HCT116 (cell line): ENCODE measurements at regions not wholly inside any gene's neighbourhood (a gene's known extent, or its start where the extent isn't known, plus 50 kb on each side); places are given as distances from the start of the nearest gene placed in this dataset.

Experiments used
- ATAC-seq: fragments of 200-7000 bp; cut with Tn5 transposase; 2 replicates; pipeline ENCODE4 v1.9.1; 2020; ENCODE audit warnings: mild to moderate bottlenecking, moderate library complexity
- BruUV-seq: library from RNA; stranded (reverse); fragments of 400-500 nt; replicated peaks from 2 replicates; lab custom pipeline; 2021; lab: Mats Ljungman, UMichigan
- CTCF ChIA-PET: fragments of 300-600 bp; sonication (Branson Sonifier 250); formaldehyde crosslinking; loops from one replicate; lab custom pipeline; 2021; ENCODE audit warnings: antibody characterized with exemption; lab: Charles Lee
- POLR2A ChIA-PET: fragments of 300-600, 350-600 bp; sonication (Branson Sonifier 250); formaldehyde crosslinking; loops from one replicate; lab custom pipeline; 2021; ENCODE audit warnings: antibody characterized with exemption; lab: Charles Lee
- RAD21 ChIA-PET, 2 experiments: fragments of 300-600 bp; sonication (Branson Sonifier 250); formaldehyde crosslinking; loops; one replicate each; lab custom pipeline; 2023; ENCODE audit warnings: low total read pairs in 2 of 2; ENCODE audit not compliant: uncharacterized antibody in 2 of 2, unreplicated experiment in 2 of 2, low non-redundant PET in 1 of 2; lab: Charles Lee
- DNase-seq: peaks from one replicate; pipeline ENCODE4 v3.0.0-alpha.2; 2010; ENCODE audit warnings: low read depth, low spot score
- H2AFZ ChIP-seq: fragments of 200-600 bp; shearing (Covaris generic), sonication (generic); 2 replicates; pipeline ENCODE4 v1.6.1; 2017; ENCODE audit warnings: low read depth, mixed run types, mixed read lengths, antibody characterized with exemption, low read length; ENCODE audit not compliant: poor library complexity, severe bottlenecking
- H3K27ac ChIP-seq: 2 replicates; pipeline ENCODE4 v1.5.1; 2012; ENCODE audit warnings: low read depth, low read length
- H3K27me3 ChIP-seq: fragments of 200-600 bp; sonication (generic); 2 replicates; pipeline ENCODE4 v1.6.1; 2016; ENCODE audit warnings: mixed run types, low read length, mixed read lengths; ENCODE audit not compliant: insufficient read depth
- H3K36me3 ChIP-seq, 2 experiments: fragments of 200-500 bp in 1 of 2; fragments of 200-600 bp in 1 of 2; sonication (Bioruptor generic) in 1 of 2; sonication (generic) in 1 of 2; 2 replicates each; pipeline versions ENCODE4 v1.5.1 to v1.6.1; 2014 to 2016; ENCODE audit warnings: low read length in 2 of 2, inconsistent platforms in 1 of 2, mixed read lengths in 1 of 2, mixed run types in 1 of 2; ENCODE audit not compliant: insufficient read depth in 2 of 2, control insufficient read depth in 1 of 2
- H3K4me1 ChIP-seq, 2 experiments: fragments of 200-600 bp in 1 of 2; sonication (generic) in 1 of 2; 2 replicates each; pipeline versions ENCODE4 v1.5.1 to v1.6.1; 2012 to 2017; ENCODE audit warnings: low read length in 2 of 2, inconsistent platforms in 1 of 2, mild to moderate bottlenecking in 1 of 2, mixed read lengths in 1 of 2, mixed run types in 1 of 2, moderate library complexity in 1 of 2; ENCODE audit not compliant: insufficient read depth in 2 of 2, control insufficient read depth in 1 of 2
- H3K4me2 ChIP-seq: fragments of 200-600 bp; sonication (generic); 2 replicates; pipeline ENCODE4 v1.6.1; 2017; ENCODE audit warnings: mixed run types, low read length, mixed read lengths
- H3K4me3 ChIP-seq, 2 experiments: fragments of 200-600 bp in 1 of 2; sonication (generic) in 1 of 2; replicated peaks in 1 of 2; 2 replicates each; pipeline ENCODE4 v1.5.1; 2011 to 2016; ENCODE audit warnings: low read length in 2 of 2, control low read depth in 1 of 2, low read depth in 1 of 2, mild to moderate bottlenecking in 1 of 2, mixed read lengths in 1 of 2, mixed run types in 1 of 2
- H3K79me2 ChIP-seq: fragments of 200-600 bp; sonication (generic); 2 replicates; pipeline ENCODE4 v1.6.1; 2017; ENCODE audit warnings: mild to moderate bottlenecking, mixed run types, low read length, moderate library complexity, mixed read lengths; ENCODE audit not compliant: insufficient read depth
- H3K9ac ChIP-seq: fragments of 200-600 bp; sonication (generic); 2 replicates; pipeline ENCODE4 v1.6.1; 2016; ENCODE audit warnings: low read length, mixed read lengths
- H3K9me2 ChIP-seq: fragments of 200-600 bp; sonication (generic), shearing (Covaris generic); 2 replicates; pipeline ENCODE4 v1.6.1; 2017; ENCODE audit warnings: mixed run types, mild to moderate bottlenecking, moderate library complexity; ENCODE audit not compliant: insufficient read depth
- H3K9me3 ChIP-seq, 2 experiments: fragments of 200-500 bp in 1 of 2; fragments of 200-600 bp in 1 of 2; sonication (Bioruptor generic) in 1 of 2; sonication (generic) in 1 of 2; 2 replicates each; pipeline ENCODE4 v1.6.1; 2014 to 2017; ENCODE audit warnings: low read length in 2 of 2, mixed read lengths in 2 of 2, inconsistent platforms in 1 of 2, low read depth in 1 of 2, mild to moderate bottlenecking in 1 of 2, mixed run types in 1 of 2, moderate library complexity in 1 of 2; ENCODE audit not compliant: control insufficient read depth in 1 of 2, insufficient read depth in 1 of 2
- H4K20me1 ChIP-seq: fragments of 200-600 bp; sonication (generic), shearing (Covaris generic); 2 replicates; pipeline ENCODE4 v1.6.1; 2017; ENCODE audit warnings: mixed run types, mild to moderate bottlenecking, moderate library complexity; ENCODE audit not compliant: insufficient read depth
- CTCF ChIP-seq, 3 experiments: fragments of 200-600 bp in 1 of 3; sonication (generic) in 1 of 3; IDR thresholded peaks in 2 of 3; conservative IDR thresholded peaks in 1 of 3; 2 replicates each; pipeline ENCODE4 v1.5.1; 2012 to 2017; ENCODE audit warnings: low read depth in 2 of 3, low read length in 2 of 3, antibody characterized with exemption in 1 of 3, borderline replicate concordance in 1 of 3, control low read depth in 1 of 3, mild to moderate bottlenecking in 1 of 3, mixed read lengths in 1 of 3, mixed run types in 1 of 3, moderate library complexity in 1 of 3; ENCODE audit not compliant: insufficient read depth in 1 of 3
- EGR1 ChIP-seq: IDR thresholded peaks from 2 replicates; pipeline ENCODE4 v1.6.1; 2012; ENCODE audit warnings: low read depth
- ELF1 ChIP-seq: IDR thresholded peaks from 2 replicates; pipeline ENCODE4 v1.6.1; 2012; ENCODE audit warnings: low read depth, borderline replicate concordance
- EZH2 ChIP-seq: fragments of 200-600 bp; sonication (generic); IDR thresholded peaks from 2 replicates; pipeline ENCODE4 v1.6.1; 2017; ENCODE audit warnings: antibody characterized with exemption, mixed run types
- EZH2phosphoT487 ChIP-seq: fragments of 200-600 bp; IDR thresholded peaks from 2 replicates; pipeline ENCODE4 v1.6.1; 2018; ENCODE audit warnings: antibody characterized with exemption, borderline replicate concordance
- JUND ChIP-seq: IDR thresholded peaks from 2 replicates; pipeline ENCODE4 v1.6.1; 2012
- POLR2A ChIP-seq: IDR thresholded peaks from 2 replicates; pipeline ENCODE4 v1.7.0; 2011; ENCODE audit warnings: borderline replicate concordance; ENCODE audit not compliant: insufficient read depth, insufficient read length; ENCODE audit errors: extremely low read depth
- POLR2AphosphoS5 ChIP-seq: IDR thresholded peaks from 2 replicates; pipeline ENCODE4 v1.6.1; 2011; ENCODE audit warnings: mild to moderate bottlenecking, low read depth, low read length, moderate library complexity
- RAD21 ChIP-seq: IDR thresholded peaks from 2 replicates; pipeline ENCODE4 v1.6.1; 2012; ENCODE audit warnings: low read depth, mild to moderate bottlenecking
- SIN3A ChIP-seq: IDR thresholded peaks from 2 replicates; pipeline ENCODE4 v1.6.1; 2012; ENCODE audit warnings: low read depth
- SRF ChIP-seq: IDR thresholded peaks from 2 replicates; pipeline ENCODE4 v1.6.1; 2012; ENCODE audit warnings: low read depth
- TCF7L2 ChIP-seq: IDR thresholded peaks from 2 replicates; pipeline ENCODE4 v1.7.0; 2011; ENCODE audit warnings: borderline replicate concordance, inconsistent platforms; ENCODE audit not compliant: insufficient read depth, insufficient read length; ENCODE audit errors: extremely low read depth
- ZNF274 ChIP-seq: fragments of 200-500 bp; sonication (Bioruptor generic); IDR thresholded peaks from 2 replicates; pipeline ENCODE4 v1.6.1; 2014; ENCODE audit warnings: mild to moderate bottlenecking, low read depth, low read length, inconsistent platforms
- intact Hi-C: fragments of 100-400 bp; cut with micrococcal nuclease; formaldehyde crosslinking; loops from 2 replicates; pipeline ENCODE4 v1.10.0; 2022
- TF ChIP-seq, protein P1 (sequence below): IDR thresholded peaks from 2 replicates; pipeline ENCODE4 v1.6.1; 2011; ENCODE audit warnings: mild to moderate bottlenecking, low read length, moderate library complexity; ENCODE audit not compliant: insufficient replicate concordance; ENCODE audit errors: extremely low read depth
- TF ChIP-seq, protein P2 (sequence below): IDR thresholded peaks from 2 replicates; pipeline ENCODE4 v1.6.1; 2012
- TF ChIP-seq, protein P3 (sequence below): IDR thresholded peaks from 2 replicates; pipeline ENCODE4 v1.6.1; 2012

- TF ChIP-seq CTCF (IDR thresholded peaks at IDR 0.05 in 2 of 3, conservative IDR thresholded peaks at IDR 0.05 in 1 of 3; ENCODE audit: borderline replicate concordance in 1 of 3, insufficient read depth in 1 of 3, low read depth in 2 of 3, low read length in 2 of 3), result no peak
- no peak for TF ChIP-seq SRF
- TF ChIP-seq TCF7L2, result no peak
- no peak for TF ChIP-seq ZNF274
- TF ChIP-seq, protein P1, sequence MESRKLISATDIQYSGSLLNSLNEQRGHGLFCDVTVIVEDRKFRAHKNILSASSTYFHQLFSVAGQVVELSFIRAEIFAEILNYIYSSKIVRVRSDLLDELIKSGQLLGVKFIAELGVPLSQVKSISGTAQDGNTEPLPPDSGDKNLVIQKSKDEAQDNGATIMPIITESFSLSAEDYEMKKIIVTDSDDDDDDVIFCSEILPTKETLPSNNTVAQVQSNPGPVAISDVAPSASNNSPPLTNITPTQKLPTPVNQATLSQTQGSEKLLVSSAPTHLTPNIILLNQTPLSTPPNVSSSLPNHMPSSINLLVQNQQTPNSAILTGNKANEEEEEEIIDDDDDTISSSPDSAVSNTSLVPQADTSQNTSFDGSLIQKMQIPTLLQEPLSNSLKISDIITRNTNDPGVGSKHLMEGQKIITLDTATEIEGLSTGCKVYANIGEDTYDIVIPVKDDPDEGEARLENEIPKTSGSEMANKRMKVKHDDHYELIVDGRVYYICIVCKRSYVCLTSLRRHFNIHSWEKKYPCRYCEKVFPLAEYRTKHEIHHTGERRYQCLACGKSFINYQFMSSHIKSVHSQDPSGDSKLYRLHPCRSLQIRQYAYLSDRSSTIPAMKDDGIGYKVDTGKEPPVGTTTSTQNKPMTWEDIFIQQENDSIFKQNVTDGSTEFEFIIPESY, result no peak
- no peak for TF ChIP-seq EGR1
- TF ChIP-seq EZH2, result no peak
- TF ChIP-seq EZH2phosphoT487, result no peak
- TF ChIP-seq, all 23 proteins: peak for 0
Measured at GRCh38 chrX:27917713-27918500, 63.3 kb downstream of the DCAF8L1 start (continued).

GRCh38 chrX:27915617-27916016 is 65.6 kb downstream of the DCAF8L1 start:
- Histone ChIP-seq H4K20me1 (no peaks in the 10 kb centered on the region), H3K36me3 (no peaks in the 10 kb centered on the region), H3K9me3 (no peaks in the 10 kb centered on the region), H3K9ac (no peak overlapping the region), H2AFZ (no peak overlapping the region), H3K27ac (no peak overlapping the region), H3K4me2 (no peak overlapping the region), H3K9me2 (no peaks in the 10 kb centered on the region), H3K4me1 (no peaks in the 10 kb centered on the region), H3K27me3 (no peaks in the 10 kb centered on the region), H3K4me3 (no peak overlapping the region), H3K79me2 (no peaks in the 10 kb centered on the region)
- no peak for ATAC-seq
- ChIA-PET CTCF (no interaction called here), RAD21 (no interaction called here), POLR2A (no interaction called here)
- no peak for DNase-seq
- BruUV-seq, result no TSS peak
- intact Hi-C loops, result no loop called here
- TF ChIP-seq, protein P2, sequence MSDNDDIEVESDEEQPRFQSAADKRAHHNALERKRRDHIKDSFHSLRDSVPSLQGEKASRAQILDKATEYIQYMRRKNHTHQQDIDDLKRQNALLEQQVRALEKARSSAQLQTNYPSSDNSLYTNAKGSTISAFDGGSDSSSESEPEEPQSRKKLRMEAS, result no peak
- TF ChIP-seq EZH2, result no peak
- TF ChIP-seq ELF1, result no peak
- TF ChIP-seq POLR2AphosphoS5, result no peak
- TF ChIP-seq RAD21, result no peak
- TF ChIP-seq SIN3A, result no peak
- no peak for TF ChIP-seq POLR2A
- TF ChIP-seq JUND, result no peak
- no peak for TF ChIP-seq CTCF (IDR thresholded peaks at IDR 0.05 in 2 of 3, conservative IDR thresholded peaks at IDR 0.05 in 1 of 3; ENCODE audit: borderline replicate concordance in 1 of 3, insufficient read depth in 1 of 3, low read depth in 2 of 3, low read length in 2 of 3)
- TF ChIP-seq, protein P3, sequence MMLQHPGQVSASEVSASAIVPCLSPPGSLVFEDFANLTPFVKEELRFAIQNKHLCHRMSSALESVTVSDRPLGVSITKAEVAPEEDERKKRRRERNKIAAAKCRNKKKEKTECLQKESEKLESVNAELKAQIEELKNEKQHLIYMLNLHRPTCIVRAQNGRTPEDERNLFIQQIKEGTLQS, result no peak
- TF ChIP-seq ZNF274, result no peak
